ENCODE measurements at regions not wholly inside any gene's neighbourhood (a gene's known extent, or its start where the extent isn't known, plus 50 kb on each side); places are given as distances from the start of the nearest gene placed in this dataset.
"Not testable (repeated sequence)": the region's sequence is repeated elsewhere in the genome, so short reads cannot be mapped to it uniquely, and the experiment has no call there.

- Mint-ChIP-seq H3K27ac (no peak overlapping the region), H3K36me3 (no peaks in the 10 kb centered on the region), H3K9me3 (no peaks in the 10 kb centered on the region)
- no peak for ATAC-seq
- DNase-seq (ENCODE audit: low spot score in 2 of 2) = no peak
These were observed 156.5 kb upstream of the WSCD1 start for GRCh38 chr17:5913641-5914040.

GRCh38 chr17:5915337-5915736 lies 154.8 kb upstream of the WSCD1 start:
- DNase-seq (ENCODE audit: low spot score in 2 of 2) (no peak), ATAC-seq (no peak)
- Mint-ChIP-seq H3K36me3 (no peaks in the 10 kb centered on the region), H3K9me3 (no peaks in the 10 kb centered on the region), H3K27ac (no peak overlapping the region)

- DNase-seq (ENCODE audit: low spot score in 2 of 2) = no peak
- ATAC-seq = no peak
- Mint-ChIP-seq H3K27ac (no peak overlapping the region), H3K9me3 (no peaks in the 10 kb centered on the region), H3K36me3 (no peaks in the 10 kb centered on the region)
These were observed 151.1 kb upstream of the WSCD1 start for GRCh38 chr17:5919089-5919488.

- no peak overlapping the region for H3K27ac Mint-ChIP-seq
- no peaks in the 10 kb centered on the region for H3K9me3 Mint-ChIP-seq
- DNase-seq (ENCODE audit: low spot score in 2 of 2) = no peak
- H3K36me3 Mint-ChIP-seq = no peaks in the 10 kb centered on the region
- ATAC-seq = no peak
These were observed 148.5 kb upstream of the WSCD1 start for GRCh38 chr17:5921512-5922282.

- ATAC-seq (no peak), DNase-seq (ENCODE audit: low spot score in 2 of 2) (no peak)
- H3K9me3 Mint-ChIP-seq = no peaks in the 10 kb centered on the region
- no peaks in the 10 kb centered on the region for H3K36me3 Mint-ChIP-seq
- H3K27ac Mint-ChIP-seq = no peak overlapping the region
These were observed 147.7 kb upstream of the WSCD1 start for GRCh38 chr17:5922476-5922875.

GRCh38 chr17:5929721-5930120 lies 140.5 kb upstream of the WSCD1 start:
- DNase-seq (ENCODE audit: low spot score in 2 of 2) (no peak), ATAC-seq (no peak)
- Mint-ChIP-seq H3K27ac (no peak overlapping the region), H3K9me3 (peaks cover 4% of the 10 kb centered on the region in 2 donors), H3K36me3 (peaks cover 5% of the 10 kb centered on the region in 2 donors)

GRCh38 chr17:5930555-5930954 lies 139.6 kb upstream of the WSCD1 start:
- H3K27ac Mint-ChIP-seq; DNase-seq (ENCODE audit: low spot score in 2 of 2); H3K36me3 Mint-ChIP-seq; ATAC-seq; H3K9me3 Mint-ChIP-seq: not testable (repeated sequence)

GRCh38 chr17:5931616-5932015 lies 138.6 kb upstream of the WSCD1 start:
- ATAC-seq = no peak

GRCh38 chr17:5933430-5933829 lies 136.7 kb upstream of the WSCD1 start:
- H3K9me3 Mint-ChIP-seq = peaks cover 4 to 7% of the 10 kb centered on the region in 2 donors
- H3K27ac Mint-ChIP-seq = no peak overlapping the region
- no peak for DNase-seq (ENCODE audit: low spot score in 2 of 2)
- H3K36me3 Mint-ChIP-seq = peaks cover 5% of the 10 kb centered on the region in 2 donors
- ATAC-seq = no peak

More at GRCh38 chr17:5931616-5932015, 138.6 kb upstream of the WSCD1 start:
- Mint-ChIP-seq H3K27ac (no peak overlapping the region), H3K9me3 (peaks cover 4 to 7% of the 10 kb centered on the region in 2 donors), H3K36me3 (peaks cover 5% of the 10 kb centered on the region in 2 donors)
- no peak for DNase-seq (ENCODE audit: low spot score in 2 of 2)

GRCh38 chr17:5941258-5941657 lies 128.9 kb upstream of the WSCD1 start:
- DNase-seq (ENCODE audit: low spot score in 2 of 2) (no peak), ATAC-seq (no peak)
- peaks cover 0 to 2% of the 10 kb centered on the region in 2 donors for H3K36me3 Mint-ChIP-seq
- H3K9me3 Mint-ChIP-seq = peaks cover under 1 to 2% of the 10 kb centered on the region in 2 donors
- H3K27ac Mint-ChIP-seq = no peak overlapping the region

GRCh38 chr17:5942687-5943086 lies 127.5 kb upstream of the WSCD1 start:
- ATAC-seq (no peak), DNase-seq (ENCODE audit: low spot score in 2 of 2) (no peak)
- Mint-ChIP-seq H3K9me3 (peaks cover 5 to 7% of the 10 kb centered on the region in 2 donors), H3K27ac (no peak overlapping the region), H3K36me3 (peaks cover 0 to 5% of the 10 kb centered on the region in 2 donors)

GRCh38 chr17:5943232-5943631 lies 126.9 kb upstream of the WSCD1 start:
- DNase-seq (ENCODE audit: low spot score in 2 of 2) = no peak
- Mint-ChIP-seq H3K36me3 (peaks cover 0 to 5% of the 10 kb centered on the region in 2 donors), H3K9me3 (peaks cover 5 to 7% of the 10 kb centered on the region in 2 donors), H3K27ac (no peak overlapping the region)
- no peak for ATAC-seq

GRCh38 chr17:5943982-5944381 lies 126.2 kb upstream of the WSCD1 start:
- ATAC-seq = no peak
- no peak overlapping the region for H3K27ac Mint-ChIP-seq
- H3K9me3 Mint-ChIP-seq = peaks cover 5 to 7% of the 10 kb centered on the region in 2 donors
- no peak for DNase-seq (ENCODE audit: low spot score in 2 of 2)
- H3K36me3 Mint-ChIP-seq = peaks cover 0 to 5% of the 10 kb centered on the region in 2 donors

GRCh38 chr17:5947701-5948180 lies 122.4 kb upstream of the WSCD1 start:
- DNase-seq (ENCODE audit: low spot score in 2 of 2) (no peak), ATAC-seq (no peak)
- Mint-ChIP-seq H3K9me3 (peaks cover 5 to 7% of the 10 kb centered on the region in 2 donors), H3K27ac (no peak overlapping the region), H3K36me3 (peaks cover 0 to 5% of the 10 kb centered on the region in 2 donors)

- DNase-seq (ENCODE audit: low spot score in 2 of 2) (no peak), ATAC-seq (no peak)
- no peak overlapping the region for H3K27ac Mint-ChIP-seq
- H3K36me3 Mint-ChIP-seq = peaks cover 0 to 5% of the 10 kb centered on the region in 2 donors
- peaks cover 5 to 7% of the 10 kb centered on the region in 2 donors for H3K9me3 Mint-ChIP-seq
These were observed 121.4 kb upstream of the WSCD1 start for GRCh38 chr17:5948811-5949210.

- Mint-ChIP-seq H3K27ac (no peak overlapping the region), H3K9me3 (peaks cover 12% of the 10 kb centered on the region in 2 donors), H3K36me3 (peaks cover 6 to 10% of the 10 kb centered on the region in 2 donors)
- DNase-seq (ENCODE audit: low spot score in 2 of 2) (no peak), ATAC-seq (no peak)
These were observed 119.3 kb upstream of the WSCD1 start for GRCh38 chr17:5950878-5951277.

GRCh38 chr17:5951912-5952311 lies 118.3 kb upstream of the WSCD1 start:
- ATAC-seq = no peak
- Mint-ChIP-seq H3K36me3 (peaks cover 5 to 6% of the 10 kb centered on the region in 2 donors), H3K9me3 (peaks cover 4 to 8% of the 10 kb centered on the region in 2 donors), H3K27ac (no peak overlapping the region)
- DNase-seq (ENCODE audit: low spot score in 2 of 2) = no peak

GRCh38 chr17:5952518-5952917 lies 117.7 kb upstream of the WSCD1 start:
- Mint-ChIP-seq H3K9me3 (peaks cover 4 to 8% of the 10 kb centered on the region in 2 donors), H3K27ac (no peak overlapping the region), H3K36me3 (peaks cover 5 to 6% of the 10 kb centered on the region in 2 donors)

More at GRCh38 chr17:5952518-5952917, 117.7 kb upstream of the WSCD1 start:
- ATAC-seq = no peak
- DNase-seq (ENCODE audit: low spot score in 2 of 2) = no peak

Measured in activated naive CD4-positive, alpha-beta T cell treated with anti-CD3 and anti-CD28 coated beads, Interleukin-2, amount 50 U/mL, for 72 hours (primary cell).